SKM-1 treated with dmso at 0.1 percent for 144 hours (cell line): ENCODE measurements at regions not wholly inside any gene's neighbourhood (a gene's known extent, or its start where the extent isn't known, plus 50 kb on each side); places are given as distances from the start of the nearest gene placed in this dataset.

Source experiments
- DNase-seq: peaks from one replicate; lab custom pipeline; 2025; ENCODE audit not compliant: unreplicated experiment; lab: John Stamatoyannopoulos, UW

DNA sequence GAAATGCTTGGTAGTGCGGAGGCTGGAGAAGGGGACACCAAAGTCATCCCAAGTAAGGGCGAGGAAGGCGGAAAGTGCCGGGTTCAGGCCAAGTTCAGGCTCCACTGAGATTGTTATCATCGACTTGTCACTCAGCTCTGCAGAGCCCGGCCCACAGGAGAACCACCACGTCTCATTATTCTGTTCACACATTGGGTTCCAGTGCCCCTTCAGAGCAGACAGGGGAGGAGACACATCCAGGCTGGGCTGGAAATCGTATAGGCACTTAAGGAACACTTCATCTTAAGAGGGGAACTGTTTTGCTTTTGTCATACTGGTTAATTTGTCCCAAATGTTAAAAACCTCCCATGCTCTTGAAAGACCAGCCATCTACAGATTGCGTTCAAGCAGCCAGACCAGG, 118.3 kb upstream of the ADAMTS18 start:
- no peak for DNase-seq

DNA sequence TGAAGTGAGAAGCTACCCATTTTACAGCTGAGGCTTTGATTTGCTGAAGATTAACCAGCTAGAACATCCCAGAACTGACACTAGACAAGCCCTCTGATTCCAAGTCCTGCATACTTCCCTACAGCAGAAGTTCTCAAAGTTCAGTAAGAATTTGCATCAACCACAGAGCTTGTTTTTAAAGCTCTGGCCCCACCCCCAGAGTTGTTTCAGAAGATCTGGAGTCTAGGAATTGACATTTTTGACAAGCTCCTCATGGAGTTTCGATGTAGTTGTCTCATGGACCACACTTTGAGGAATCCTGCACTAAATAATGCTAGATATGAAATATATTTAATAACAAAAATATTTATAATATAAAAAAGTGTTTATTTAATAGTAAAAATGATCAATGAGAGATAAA, 120.3 kb upstream of the ADAMTS18 start:
- DNase-seq, result no peak

DNA sequence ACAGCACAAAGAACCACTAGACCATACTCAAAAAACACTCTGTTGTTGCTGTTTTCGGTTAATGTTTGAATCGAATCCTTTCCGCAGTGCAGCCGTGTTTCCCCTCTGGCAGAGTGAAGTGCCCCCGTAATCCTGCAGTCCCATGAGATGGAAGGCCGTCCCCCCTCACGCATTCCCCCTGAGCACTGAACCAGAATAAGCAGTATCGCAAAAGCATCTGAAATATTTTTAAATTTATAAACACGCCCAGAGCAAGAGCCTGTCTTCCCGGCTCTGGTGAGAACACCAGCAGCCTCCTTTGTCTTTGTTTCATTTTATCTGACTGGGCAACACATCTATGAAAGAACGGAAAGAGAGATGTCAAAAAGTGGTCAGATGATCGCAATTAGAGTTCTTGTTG, 121.0 kb upstream of the ADAMTS18 start:
- DNase-seq, result no peak

DNA sequence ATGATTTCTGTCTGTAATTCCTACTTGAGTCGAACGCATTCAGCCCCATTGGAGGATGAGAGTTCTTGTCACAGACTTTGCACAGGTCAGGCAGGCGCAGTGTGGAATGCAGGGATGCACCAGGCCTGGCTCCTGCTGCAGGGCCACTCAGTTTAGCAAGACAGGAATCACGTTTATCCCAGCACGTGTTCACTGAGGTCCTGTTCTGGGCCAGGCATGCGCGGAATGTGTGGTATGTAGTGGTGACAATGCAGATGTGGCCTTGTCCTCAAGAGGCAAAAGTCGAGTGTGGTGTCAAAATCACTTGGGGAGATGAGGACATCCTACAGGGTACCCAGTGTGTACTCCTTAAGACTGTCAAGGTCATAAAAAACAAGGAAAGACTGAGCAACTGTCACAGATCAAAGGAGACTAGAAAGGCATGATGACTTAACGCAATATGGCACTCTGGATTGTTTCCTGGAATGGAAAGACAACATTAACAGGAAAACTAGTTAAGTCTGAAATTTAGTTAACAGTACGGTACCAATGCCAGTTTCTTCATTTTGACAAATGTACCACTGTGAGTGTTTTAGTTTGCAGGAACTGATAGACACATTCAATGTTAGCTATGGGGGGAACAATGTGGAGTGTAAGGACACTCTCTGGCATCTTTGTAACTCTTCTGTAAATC, 121.5 kb upstream of the ADAMTS18 start:
- DNase-seq, result no peak

DNA sequence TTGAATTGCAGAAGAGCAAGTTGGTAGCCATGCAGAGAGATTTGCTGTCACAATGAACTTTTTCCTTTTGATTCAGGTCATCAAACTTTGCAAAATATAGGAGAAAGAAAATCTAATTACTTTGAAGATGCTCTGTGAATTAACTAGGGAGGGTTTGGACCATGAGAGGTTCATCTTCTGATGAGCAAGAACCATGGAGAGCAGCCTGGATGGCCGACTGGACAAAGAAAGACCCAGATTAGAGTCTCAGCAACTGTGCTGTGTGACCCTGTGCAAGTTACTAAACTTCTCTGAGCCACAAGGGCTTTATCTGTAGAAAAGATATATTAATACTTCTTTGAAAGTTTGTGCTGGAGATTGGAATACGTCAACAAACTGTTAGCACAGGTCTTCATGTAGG, 122.6 kb upstream of the ADAMTS18 start:
- no peak for DNase-seq

DNA sequence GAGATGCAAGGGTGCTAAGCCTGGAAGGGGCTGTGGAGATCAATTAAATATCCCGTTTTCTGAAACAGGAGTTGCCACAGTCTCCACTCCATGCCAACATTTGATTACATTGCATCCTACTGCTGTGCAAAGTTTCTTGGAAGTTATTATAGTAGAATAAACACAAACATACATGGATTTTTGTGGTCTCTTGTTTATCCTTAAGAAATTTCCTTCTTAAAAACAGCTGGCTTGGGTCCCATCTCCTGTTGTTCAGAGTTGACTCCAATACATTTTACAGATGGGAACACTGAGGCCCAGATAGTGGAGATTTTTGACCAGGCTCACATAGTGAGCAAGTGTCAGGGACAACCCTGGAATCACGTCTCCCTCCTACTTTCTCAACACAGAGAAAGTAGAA, 124.0 kb upstream of the ADAMTS18 start:
- DNase-seq, result no peak

DNA sequence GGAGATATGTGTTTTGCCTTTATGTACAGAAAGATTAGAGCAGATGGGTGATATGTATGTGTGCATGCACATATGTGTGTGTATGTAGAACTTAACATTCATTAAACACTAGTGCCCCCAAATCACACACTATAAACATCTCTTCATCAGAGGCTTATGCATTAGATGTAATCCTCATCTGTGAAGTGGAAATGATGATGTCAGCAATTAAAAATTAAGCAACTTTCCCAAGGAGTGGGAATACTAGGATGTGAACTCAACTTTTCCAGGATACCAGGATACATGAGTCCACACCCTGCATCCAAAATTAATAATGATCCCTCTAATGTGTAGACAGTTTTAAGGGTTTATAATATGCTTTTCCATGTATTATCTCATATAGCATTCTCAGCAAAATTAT, 127.7 kb upstream of the ADAMTS18 start:
- no peak for DNase-seq

DNA sequence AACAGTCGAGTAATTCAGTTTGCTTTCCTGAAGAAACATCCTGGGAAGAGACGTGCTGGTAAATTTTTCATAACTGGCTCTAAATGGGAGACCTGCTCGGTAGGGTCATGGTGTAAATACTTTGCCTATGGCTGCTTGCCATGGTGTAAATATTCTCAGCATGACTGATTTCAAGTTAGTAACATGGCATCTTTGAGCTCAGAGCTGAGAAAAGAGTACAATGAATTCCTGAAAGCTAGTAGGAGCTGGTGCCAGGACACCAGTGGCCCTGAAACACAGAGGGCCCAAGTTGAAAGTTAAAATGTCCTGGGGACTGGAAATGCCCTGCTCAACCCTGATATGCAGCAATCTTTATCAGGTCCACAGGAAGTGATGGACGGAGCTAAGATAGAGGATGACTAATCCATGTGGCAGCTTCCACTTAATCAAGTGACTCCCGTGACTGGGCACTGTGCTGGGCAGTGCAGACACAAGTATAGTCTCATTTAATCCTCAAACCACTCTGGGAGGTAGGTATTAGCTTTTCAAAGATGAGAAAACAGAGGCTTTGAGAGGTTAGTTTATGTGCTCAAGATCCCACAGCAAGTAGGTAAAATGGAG, 130.1 kb upstream of the ADAMTS18 start:
- DNase-seq, result no peak

DNA sequence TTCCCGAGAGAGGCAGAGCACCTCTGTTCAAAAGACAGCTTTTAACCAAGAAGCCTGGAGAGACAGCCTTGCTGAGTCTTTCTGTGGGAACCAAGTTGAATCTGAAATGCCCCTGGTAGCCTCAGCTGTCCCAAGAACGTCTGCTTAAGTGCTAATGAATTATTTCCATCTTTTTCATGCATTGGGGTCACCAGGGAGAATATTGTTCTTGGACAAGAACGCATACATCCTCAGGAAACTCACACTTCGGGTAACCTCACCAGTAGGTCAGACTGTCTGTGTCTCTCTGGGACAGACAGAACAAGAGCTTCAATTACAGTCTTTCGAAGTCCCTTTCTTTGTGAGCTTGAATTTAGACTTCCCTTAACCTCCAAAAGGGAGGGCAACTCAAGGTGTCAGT, 134.6 kb upstream of the ADAMTS18 start:
- no peak for DNase-seq

DNA sequence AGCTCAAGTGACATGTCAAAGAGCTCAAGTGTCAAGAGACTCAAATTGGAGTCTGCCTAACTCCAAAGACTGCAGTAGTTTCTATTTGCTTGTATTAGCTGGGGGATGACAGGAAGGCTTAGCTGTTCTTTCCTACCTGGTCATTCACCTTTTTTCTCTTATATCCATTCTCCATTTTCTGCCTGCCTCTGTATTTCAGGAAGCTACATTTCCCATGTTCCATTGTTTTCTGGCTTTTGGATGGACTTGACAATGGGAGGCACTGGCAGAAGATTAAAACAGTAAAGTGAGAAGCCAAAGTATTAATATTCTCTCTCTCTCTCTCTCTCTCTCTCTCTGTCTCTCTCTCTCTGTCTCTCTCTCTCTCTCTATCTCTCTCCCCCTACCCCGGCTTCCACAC, 135.7 kb upstream of the ADAMTS18 start:
- DNase-seq, result no peak

DNA sequence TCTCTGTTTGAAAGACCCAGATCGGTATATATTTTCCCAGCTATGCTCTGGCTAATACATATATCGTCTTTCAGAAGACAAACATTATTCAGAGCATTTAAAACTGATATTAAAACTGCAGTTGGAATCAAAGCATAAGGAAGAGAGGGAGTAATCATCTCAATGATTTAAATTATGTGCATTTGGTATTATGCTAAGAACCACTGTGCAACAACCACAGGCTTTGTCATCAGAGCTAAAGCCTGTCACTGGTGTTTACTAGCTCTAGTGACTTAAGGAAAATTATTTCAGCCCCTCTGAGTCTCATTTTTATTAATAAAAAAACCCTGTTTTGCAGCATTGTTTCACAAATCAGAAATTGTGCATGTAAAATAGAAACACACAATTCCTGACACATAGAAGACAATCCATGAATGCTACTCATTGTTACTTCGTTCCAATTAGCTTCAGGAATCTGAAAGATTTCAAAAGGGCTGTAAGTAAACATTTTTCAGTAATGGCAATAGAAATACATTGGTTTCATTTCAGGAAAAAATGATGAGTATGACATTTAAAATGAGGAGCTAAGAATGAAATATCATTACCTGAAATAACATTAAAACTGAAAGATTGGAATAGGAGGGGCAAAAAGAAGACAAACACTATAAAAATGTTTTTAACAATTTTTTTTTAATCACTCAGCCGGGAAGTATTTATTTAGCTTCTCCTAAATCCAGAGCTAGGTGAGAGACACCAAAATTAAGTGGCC, 136.5 kb upstream of the ADAMTS18 start:
- no peak for DNase-seq

DNA sequence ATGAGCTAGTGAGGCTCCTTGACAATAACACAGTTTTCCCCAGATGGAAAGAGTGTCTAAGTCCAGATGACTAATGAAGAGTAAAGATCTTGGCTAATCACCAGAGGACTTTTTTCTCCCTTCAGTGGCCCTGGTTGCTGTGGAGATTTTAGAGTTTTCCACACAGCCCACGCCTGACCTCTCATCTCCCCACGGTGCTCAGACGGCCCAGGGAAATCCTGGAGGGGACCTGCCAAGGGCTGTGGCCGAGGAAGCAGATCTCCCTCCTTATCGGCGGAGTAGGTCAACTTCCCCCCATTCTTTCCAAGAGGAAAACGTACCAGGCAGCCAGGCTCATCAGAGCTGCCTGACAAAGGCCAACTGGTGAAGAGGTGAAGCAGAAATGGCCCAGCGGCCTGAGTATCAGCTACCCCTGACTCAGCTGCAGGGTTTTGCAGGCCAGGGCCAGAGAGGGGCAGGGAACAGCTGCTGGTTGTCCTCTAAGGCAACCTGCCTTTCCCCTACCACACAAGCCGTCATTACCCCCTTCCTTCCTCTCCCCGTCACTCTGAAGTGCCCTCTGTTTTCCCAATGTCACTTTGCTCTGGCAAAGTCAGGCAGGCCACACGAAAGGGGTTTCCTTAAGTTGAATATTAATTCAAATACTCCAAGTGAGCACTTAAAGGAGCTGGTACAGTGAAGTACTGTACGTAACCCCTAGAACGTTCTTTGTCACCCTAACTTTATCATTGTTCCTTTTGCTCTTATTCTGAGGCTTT, 140.2 kb upstream of the ADAMTS18 start:
- DNase-seq, result no peak

DNA sequence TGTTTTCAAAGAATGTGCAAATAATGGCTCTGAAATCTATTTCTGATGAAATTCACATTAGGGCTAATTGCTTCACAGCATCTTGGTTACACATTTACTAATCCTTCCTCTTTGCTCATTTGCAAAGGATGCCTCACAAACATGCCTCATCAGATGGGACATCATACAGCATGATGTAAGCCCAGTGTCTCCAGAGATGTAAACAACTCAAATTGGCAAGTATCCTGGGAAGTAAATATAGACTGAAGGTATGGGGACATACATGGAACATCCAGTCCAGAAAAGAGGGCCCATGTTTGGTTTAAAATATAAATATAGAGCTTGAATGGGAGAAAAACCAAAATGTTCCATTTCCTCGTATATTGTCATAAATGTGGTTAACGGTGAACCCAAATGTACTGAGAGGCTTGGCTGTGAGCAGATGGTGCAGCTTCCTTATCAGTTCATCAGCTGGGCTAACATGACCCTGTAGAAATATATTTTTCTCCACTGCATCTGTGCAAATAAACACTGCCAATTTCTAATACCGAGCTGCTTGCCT, 142.9 kb upstream of the NUDT7 start:
- no peak for DNase-seq

DNA sequence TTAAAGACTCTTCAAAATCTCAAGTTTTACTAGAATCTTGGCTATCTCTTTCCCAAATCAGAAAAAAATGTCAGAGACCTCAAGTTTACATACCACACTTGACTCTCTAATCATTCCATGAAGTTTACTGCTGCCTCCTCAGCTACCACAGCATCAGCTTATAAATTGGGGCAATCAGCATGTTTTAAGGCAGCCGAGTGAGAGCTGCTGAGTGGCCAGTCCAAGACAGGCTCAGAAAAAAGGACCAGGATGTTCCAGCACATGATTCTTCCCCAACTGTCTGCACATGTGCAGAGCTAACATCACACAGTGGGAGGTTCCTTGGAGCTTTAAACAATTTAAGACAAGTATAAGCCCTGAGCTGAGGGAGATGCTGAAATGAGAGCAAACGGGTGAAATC, 140.6 kb upstream of the NUDT7 start:
- no peak for DNase-seq

DNA sequence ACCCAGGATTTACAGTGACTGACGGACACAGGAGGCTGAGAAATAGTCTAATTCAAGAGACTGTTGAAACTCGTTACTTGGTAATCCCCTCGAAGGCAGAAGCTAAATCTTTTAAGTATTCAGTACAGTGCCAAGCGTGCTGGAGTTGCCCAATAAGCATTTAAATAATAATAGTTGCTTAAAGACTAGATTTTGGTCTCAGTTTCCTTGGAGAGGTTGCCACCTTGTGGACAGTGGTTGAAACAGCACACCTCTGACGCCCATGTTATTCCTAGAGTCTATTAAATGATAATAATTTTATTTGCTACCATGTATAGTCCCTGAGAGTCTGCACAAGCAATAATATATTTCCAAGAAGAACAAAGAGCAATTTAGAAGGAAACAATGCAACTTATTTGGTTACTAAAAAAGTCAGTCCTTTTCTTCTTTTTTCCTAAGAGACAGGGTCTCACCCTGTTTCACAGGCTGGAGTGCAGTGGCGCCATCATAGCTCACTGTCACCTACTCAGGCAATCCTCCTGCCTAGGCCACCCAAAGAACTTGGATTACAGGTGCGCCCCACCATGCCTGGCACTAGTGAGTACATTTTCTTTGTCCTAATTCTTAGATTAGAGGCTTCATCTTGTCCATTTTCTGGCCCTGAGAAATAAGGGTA, 138.0 kb upstream of the NUDT7 start:
- DNase-seq, result peak; percentile 37

DNA sequence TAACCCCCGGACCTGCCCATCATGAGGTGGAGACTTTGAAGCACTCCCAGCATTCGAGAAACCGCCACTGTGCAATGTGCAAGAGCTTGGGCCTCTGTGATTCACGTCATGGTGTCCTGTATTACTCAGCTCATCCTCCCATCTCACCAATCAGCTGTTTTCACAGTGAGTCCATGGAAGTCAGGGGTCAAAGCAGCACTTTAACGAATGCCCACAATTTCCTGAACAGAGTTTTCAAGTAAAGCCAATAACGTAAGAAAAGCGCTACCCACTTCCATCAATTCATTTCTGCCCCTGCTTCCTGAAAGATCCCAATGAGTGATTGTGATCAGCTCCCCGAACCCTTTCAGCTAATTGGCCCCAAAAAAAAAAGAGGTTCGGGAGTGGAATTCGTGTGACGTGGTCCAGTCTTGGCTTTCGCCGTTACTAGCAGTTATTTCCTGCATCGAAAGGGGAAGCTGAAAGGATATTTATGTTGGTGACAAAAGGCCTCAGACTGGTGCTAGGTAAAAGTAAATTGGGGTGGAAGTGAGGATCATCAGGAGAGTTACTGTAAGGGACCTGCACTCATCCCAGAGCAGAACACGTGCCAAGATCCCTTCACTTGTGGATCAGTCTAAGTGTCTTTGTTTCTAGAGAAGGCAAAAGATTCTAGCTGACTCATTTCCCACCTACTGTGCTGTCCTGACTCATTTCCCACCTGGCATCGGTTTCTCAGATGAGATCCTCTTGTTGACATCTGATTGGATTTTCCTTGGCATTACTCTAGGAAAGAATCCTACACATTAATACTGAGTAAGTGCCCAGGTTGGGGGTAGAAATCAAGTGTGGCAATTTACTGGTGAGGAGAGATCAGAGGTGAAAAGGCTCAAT, 136.7 kb upstream of the NUDT7 start:
- no peak for DNase-seq

DNA sequence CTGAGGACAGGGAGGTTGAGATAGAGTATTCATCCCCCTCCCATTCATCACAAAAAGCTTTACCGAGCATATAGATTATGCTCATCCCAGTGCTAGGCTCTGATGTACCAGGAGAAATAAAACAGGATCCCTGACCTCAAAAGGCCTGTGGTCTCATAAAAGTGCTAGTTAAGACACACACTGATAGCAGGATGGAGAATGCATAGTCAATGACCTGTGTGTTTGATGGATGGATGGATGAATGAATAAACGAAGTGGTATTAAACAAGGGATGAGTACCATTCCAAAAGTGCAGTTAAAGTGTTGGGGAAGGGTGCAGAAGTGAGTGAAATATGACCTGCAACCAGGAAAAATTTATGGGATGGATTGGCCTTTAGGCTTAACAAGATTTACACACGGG, 133.9 kb upstream of the NUDT7 start:
- no peak for DNase-seq

DNA sequence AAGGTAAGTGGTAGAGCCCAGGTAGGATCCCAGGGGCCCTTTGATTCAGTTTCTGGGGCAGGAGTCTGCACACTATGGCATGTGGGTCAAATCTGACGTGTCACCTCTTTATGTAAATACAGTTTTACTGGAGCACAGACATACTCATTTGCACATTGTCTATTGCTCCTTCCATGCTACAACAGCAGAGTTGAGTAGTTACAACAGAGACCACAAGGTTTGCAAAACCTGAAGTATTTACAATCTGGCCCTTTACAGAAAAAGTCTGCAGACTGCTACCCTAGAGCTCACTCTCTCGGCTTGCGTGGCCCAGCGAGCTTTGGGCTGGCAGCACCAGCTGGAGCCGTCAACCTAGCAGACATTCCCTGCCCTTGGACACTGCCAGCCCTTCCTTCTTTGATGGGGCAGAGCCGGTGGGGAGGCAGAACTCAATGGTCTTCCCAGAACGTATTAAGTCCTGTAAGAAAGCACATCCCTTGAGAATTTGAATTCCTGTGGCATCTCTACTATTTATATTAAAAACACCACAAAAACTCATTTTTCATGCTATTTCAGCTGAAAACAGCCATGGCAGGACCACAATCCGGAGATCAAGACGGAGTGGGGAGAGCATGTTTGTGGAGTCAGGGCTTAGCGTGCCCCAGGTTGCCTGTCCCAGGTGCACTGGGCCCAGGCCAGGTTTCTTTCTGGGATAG, 133.1 kb upstream of the NUDT7 start:
- no peak for DNase-seq

DNA sequence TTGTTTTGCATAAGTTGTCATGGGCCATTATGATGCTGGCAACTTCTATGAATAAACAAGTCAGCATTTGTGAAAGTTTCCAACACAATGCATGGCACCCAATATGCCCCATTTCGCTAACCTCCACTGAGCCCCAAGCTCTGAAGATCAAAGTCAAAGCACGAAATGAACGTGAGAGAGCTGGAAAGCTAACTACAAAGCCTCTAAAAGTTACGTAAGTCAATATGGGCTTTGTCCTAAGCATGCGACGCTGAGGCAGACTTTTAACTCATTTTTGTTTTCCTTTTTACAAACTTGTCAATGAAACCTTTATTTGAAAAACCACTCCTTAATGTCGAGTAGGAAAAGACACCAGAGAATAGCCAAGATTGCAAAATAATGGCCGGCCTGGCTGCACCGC, 131.6 kb upstream of the NUDT7 start:
- no peak for DNase-seq
